ENCODE measurements at regions not wholly inside any gene's neighbourhood (a gene's known extent, or its start where the extent isn't known, plus 50 kb on each side); places are given as distances from the start of the nearest gene placed in this dataset.

GRCh38 chr10:9762966-9763656 lies 1254.6 kb upstream of the CELF2 start:
- no peak for DNase-seq (ENCODE audit: low read depth)

GRCh38 chr10:9766762-9767161 lies 1250.9 kb upstream of the CELF2 start:
- DNase-seq (ENCODE audit: low read depth), result no peak

DNA sequence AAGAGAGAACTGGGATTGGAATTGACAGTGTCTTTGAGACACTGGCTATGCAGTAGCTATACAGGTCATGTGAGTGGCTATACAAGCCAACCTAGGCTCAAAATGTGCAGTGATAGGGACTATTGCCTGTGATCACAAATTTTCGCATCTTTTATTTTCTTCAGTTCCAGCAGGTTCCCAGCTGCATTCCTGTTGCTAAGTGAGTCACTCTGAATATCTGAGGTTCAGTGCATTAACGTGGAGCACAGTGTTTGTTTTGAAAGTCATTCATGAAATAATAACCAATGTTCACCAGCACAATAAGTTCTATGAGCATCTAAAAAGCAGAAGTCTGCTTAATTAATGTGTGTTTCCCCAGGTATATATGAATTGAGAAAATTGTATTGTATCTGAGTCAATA lies 1236.0 kb upstream of the CELF2 start:
- no peak for DNase-seq (ENCODE audit: low read depth)

DNA sequence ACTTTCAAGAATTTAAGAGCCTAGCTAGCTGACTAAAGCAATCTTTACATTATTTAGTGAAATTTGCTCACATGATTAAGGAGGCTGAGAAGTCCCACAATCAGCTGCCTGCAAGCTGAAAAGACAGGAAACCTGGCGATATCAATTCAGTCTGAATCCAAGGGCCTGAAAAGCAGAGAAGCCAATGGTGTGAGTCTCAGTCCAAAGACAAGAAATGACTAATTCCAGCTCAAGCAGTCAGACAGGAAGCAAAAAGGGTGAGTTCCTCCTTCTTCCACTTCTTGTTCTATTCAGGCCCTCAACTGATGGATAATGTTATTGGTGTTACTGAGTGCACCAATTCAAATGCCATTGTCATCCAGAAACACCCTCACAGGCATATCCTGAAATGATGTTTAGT lies 1231.6 kb upstream of the CELF2 start:
- no peak for DNase-seq (ENCODE audit: low read depth)

DNA sequence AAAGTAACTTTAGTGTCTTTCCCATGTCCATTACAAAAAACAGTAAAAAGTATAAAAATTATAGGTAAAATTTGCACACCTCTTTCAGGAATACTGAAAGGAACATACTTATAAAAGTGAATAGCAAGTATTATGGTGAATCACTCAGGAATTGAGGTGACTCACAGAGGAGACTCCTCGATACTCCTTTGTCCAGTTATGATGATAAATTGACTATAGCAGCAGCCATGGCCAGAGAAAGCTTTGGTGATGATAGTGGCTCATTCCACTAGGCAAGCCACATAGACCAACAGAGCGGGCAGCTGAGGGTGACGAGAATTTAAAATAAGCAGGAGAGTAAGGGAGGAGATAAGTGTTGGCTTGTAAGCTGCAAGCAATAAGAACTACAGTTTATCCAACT lies 1231.1 kb upstream of the CELF2 start:
- no peak for DNase-seq (ENCODE audit: low read depth)

GRCh38 chr10:9789996-9790395 lies 1227.7 kb upstream of the CELF2 start:
- DNase-seq (ENCODE audit: low read depth), result no peak

- DNase-seq (ENCODE audit: low read depth), result no peak
Observed at GRCh38 chr10:9792181-9792580, 1225.5 kb upstream of the CELF2 start.

GRCh38 chr10:9796564-9796963 lies 1221.1 kb upstream of the CELF2 start:
- DNase-seq (ENCODE audit: low read depth), result no peak

DNA sequence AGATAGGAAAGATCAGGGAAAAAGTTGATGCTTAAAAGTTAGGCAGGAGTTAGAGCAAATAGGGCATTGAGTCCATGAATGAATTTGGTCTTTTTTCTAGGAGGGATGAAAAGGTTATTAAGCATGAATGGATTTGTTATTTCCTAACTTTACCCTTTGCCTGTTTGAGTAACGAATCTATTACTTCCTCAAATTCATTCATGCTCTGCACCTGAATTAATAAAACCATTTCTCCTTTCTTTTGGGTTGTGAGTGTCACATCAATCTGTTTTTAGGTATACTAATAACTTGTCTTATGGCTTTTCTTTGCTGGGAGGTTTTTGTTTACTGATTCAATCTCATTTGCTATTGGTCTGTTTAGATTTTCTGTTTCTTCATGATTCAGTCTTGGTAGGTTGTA lies 1217.7 kb upstream of the CELF2 start:
- no peak for DNase-seq (ENCODE audit: low read depth)

- DNase-seq (ENCODE audit: low read depth), result no peak
Observed at GRCh38 chr10:9800571-9800970, 1217.1 kb upstream of the CELF2 start.

- DNase-seq (ENCODE audit: low read depth), result no peak
Observed at GRCh38 chr10:9807846-9808245, 1209.8 kb upstream of the CELF2 start.

- no peak for DNase-seq (ENCODE audit: low read depth)
Observed at GRCh38 chr10:9811601-9812000, 1206.1 kb upstream of the CELF2 start.

DNA sequence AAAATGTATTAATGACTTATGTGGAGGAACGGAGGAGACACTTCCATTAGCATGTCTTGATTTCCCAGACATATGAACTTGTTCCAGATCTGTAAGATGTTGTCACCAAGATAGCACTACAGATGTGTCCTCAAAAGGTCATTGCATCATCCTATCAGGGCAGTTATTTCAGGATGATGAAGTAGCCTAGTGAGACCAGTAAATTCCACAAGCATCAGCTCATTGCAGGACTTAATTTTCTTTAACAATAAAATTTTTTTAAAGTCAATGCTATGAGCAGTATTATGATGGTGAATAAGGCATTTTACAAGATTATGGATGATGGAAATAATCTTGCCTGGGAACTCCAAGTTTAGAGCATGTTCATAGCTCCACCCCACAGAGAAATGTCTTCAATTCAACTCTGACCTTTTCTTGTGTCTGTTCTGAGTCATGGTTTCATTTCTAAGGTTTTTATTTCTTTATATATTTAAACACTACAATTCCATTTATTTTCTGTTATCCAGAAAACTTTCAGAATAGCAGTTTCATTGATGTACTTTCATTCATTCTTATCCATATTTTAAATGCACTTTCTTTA lies 1203.3 kb upstream of the CELF2 start:
- no peak for DNase-seq (ENCODE audit: low read depth)

DNA sequence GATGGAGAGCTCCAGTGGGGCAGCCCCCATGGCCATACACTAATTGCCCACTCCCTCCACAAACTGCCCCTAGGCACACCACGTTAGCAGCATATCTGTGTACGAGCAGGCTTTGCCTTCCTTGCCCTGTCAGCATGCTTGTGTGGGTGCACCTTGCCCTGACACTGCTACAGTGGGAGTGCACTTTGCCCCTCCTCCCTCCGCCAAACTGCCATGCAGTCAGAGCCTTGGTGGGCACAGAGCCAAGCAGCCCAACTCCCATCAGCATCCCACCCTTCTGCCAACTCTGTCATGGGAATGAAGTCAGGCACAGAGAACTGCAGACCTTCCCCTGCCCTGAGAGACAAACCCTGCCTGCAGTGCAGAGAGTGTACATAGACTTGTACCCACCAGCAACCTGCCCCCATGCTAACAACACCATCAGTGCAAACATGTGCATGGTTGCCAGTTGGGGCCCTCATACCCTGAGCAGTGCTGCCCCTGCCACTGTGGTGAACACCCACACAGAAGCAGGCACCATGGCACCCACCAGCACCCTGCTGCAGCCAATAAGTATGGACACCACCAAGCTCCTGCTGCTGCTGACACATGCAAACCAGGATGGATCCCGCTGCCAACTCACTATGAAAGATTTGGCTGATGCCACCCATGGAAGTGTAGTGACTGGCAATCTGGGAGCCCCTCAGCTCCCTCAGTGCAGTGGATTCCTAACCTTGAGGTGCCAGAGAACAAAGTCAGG lies 1197.7 kb upstream of the CELF2 start:
- DNase-seq (ENCODE audit: low read depth), result no peak

DNA sequence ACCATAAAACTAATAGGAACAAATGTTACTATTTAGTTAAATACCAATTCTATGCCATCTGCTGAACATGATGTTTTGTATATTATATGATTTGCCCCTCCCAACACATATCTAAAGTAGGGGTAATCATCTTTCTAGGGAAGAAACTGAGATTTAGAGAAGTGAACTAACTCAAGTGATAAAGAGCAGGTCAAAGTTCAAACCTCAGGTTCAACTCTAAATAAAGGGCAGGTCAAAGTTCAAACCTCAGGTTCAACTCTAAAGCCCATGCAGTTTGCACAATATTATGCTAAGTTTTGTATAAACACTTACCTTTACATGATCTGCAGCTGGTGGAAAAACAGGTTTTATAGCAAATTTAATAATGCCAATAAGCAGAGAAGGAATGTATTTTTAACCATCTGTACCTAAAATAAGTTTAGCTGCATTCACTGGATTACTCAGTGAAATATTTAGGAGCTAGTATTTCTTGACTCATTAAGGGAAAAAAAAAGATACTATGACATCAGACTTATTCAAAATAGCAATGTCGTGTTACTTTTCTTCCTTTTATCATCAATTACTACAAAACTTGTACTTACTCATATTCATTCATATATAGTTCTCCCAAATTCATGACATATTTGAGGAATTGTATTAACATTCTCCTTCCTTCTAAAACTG lies 1194.3 kb upstream of the CELF2 start:
- DNase-seq (ENCODE audit: low read depth), result no peak

DNA sequence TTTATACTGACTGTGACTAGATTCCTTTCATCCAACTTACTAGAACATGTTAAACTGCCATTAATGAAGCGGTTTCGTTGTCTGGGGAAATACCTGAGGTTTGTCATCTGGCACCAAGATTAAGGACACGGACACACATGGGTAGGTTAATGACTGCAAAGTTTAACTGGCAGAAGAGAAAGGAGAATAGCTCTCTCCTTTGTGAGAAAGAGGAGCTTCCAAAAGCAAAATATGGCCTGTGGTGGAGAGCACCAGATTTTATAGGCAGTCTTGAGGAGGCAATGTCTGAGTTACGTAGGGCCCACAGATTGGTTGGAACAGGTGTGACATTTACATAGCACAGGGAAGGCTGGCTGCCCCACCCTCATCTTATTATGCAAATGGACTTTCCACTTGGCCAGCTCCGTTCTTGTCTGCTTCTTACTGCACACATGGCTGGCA lies 1193.0 kb upstream of the CELF2 start:
- no peak for DNase-seq (ENCODE audit: low read depth)

DNA sequence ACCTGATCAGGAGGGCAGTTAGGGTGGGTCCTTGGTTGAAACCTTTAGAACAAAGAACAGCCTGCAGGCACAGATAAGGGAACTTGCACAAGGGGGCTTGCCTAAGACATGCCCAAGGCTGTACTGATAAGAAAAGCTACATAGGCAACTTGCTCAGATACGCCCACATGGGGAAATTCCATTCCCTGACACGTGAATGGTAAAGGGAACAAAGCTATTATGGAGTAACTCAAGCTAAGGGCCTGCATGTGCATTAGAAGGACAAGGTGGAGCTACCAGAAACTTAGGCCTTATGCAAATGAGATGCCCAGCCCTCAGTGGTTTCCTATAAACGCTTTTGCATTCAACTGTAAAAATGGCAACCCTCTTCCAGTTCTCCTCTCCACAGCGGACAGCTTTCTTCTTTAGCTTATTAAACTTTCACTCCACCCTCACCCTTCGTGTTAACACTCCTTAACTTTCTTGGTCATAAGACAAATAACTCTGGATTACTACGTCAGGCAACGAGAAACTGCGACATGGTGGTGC lies 1192.1 kb upstream of the CELF2 start:
- DNase-seq (ENCODE audit: low read depth), result no peak

GRCh38 chr10:9828110-9828509 lies 1189.6 kb upstream of the CELF2 start:
- DNase-seq (ENCODE audit: low read depth), result no peak

GRCh38 chr10:9833942-9834341 lies 1183.7 kb upstream of the CELF2 start:
- no peak for DNase-seq (ENCODE audit: low read depth)

DNA sequence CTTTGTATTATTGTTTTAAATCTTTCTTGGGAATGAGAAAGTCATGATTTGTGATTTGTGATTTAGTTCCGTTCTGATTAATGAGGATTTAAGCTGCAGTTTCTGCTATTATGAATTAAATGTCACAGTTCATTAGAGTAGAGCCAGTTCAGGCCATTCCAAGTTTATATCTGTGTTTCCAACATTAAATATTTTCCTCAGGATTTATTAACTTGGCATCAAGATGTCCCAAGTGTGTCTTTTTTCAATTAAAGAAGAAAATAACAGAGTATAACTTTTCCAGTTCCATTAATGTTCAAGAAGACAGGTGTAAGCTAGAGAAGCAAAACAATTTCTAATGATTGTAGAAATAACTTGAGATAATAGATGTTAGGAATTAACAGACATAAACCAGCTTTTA lies 1183.2 kb upstream of the CELF2 start:
- DNase-seq (ENCODE audit: low read depth), result no peak

DNA sequence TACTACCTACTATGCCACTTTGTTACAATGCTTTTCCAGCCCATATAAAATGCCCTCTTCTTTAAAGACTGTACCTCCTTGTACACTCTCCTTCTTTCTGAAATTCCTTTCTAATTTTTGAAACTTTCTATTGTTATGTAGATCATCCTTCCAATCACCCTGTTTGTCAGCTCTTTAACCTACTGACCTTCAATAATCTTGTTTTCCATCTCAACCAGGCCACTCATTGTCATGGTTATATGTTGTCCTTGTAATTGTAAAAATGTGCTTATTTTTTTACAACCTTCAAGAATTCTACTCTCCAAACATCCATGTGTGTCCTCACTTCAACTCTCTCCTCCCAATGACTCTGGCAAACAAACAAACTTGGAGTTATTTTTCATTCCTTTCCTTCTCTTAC lies 1172.6 kb upstream of the CELF2 start:
- no peak for DNase-seq (ENCODE audit: low read depth)

GRCh38 chr10:9848278-9848677 lies 1169.4 kb upstream of the CELF2 start:
- no peak for DNase-seq (ENCODE audit: low read depth)

DNA sequence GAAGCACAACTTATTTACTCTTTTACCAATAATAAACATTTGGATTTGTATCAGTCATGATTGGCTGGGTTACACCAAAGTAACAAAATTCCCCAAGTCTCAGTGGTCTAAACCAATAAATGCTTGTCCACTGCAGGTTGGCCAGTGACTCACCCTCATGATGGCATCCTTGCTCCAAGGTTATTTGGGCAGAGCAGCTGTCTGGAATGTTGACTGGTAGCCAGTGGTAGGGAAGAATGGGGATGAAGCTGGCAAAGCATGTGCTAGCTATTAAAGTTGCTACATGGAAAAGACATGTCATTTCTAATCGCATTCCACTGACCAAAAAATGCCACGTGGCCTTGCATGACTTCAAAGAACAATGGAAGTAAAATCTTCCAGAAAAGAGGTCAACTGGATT lies 1168.7 kb upstream of the CELF2 start:
- no peak for DNase-seq (ENCODE audit: low read depth)

Measured in stimulated activated CD8-positive, alpha-beta memory T cell treated with anti-CD3 and anti-CD28 coated beads, Interleukin-7, amount 100 ng/mL, for 24 hours (primary cell).